K562 (cell line): ENCODE measurements at regions not wholly inside any gene's neighbourhood (a gene's known extent, or its start where the extent isn't known, plus 50 kb on each side); places are given as distances from the start of the nearest gene placed in this dataset.

Source experiments
- ATAC-seq: fragments of 200-7000 bp; cut with Tn5 transposase; 3 replicates; pipeline ENCODE4 v1.9.1; 2020; ENCODE audit warnings: moderate library complexity
- BruUV-seq: library from RNA; stranded (reverse); fragments of 400-500 nt; replicated peaks from 2 replicates; lab custom pipeline; 2021; lab: Mats Ljungman, UMichigan
- CTCF ChIA-PET: fragments of 300-600 bp; formaldehyde crosslinking; extraction: SDS; loops from one replicate; lab custom pipeline; 2021; ENCODE audit warnings: low intra/inter-chr PET ratio; lab: Yijun Ruan, JAX
- POLR2A ChIA-PET: fragments of 300-600, 350-650 bp; sonication (Branson Sonifier 250); formaldehyde crosslinking; extraction: SDS; loops from one replicate; lab custom pipeline; 2021; ENCODE audit warnings: antibody characterized with exemption, inconsistent platforms; lab: Yijun Ruan, JAX
- DNase-seq, 4 experiments: peaks; one replicate each; pipeline versions ENCODE4 v3.0.0 to v3.0.0-alpha.2; 2011 to 2018; ENCODE audit warnings: low spot score in 3 of 4, mixed read lengths in 3 of 4; ENCODE audit errors: extremely low read depth in 1 of 4
- FAIRE-seq: peaks from 2 replicates; lab custom pipeline; 2011; peaks lifted over from hg19 to GRCh38; lab: Jason Lieb, UNC
- H2AFZ ChIP-seq: 2 replicates; pipeline ENCODE4 v1.6.0; 2011; ENCODE audit warnings: low read depth, low read length, control low read depth, inconsistent platforms
- H3K27ac ChIP-seq: fragments of 200-600 bp; 3 replicates; pipeline ENCODE4 v1.8.0; 2011; ENCODE audit warnings: low read depth, mild to moderate bottlenecking, control low read depth, inconsistent platforms, low read length, moderate library complexity, mixed read lengths; ENCODE audit errors: extremely low read depth
- H3K27me3 ChIP-seq, 2 experiments: fragments of 300-600 bp in 1 of 2; 2 replicates in 1 of 2; 3 replicates in 1 of 2; pipeline versions ENCODE4 v1.6.0 to v1.8.0; 2011; ENCODE audit warnings: inconsistent platforms in 2 of 2, low read length in 2 of 2, mild to moderate bottlenecking in 1 of 2, mixed read lengths in 1 of 2, moderate library complexity in 1 of 2; ENCODE audit not compliant: control insufficient read depth in 2 of 2, insufficient read depth in 2 of 2
- H3K36me3 ChIP-seq: fragments of 300-600 bp; 3 replicates; pipeline ENCODE4 v1.8.0; 2011; ENCODE audit warnings: mild to moderate bottlenecking, low read length, inconsistent platforms; ENCODE audit not compliant: control insufficient read depth, insufficient read depth
- H3K4me1 ChIP-seq, 2 experiments: fragments of 200-600 bp in 1 of 2; replicated peaks in 1 of 2; 2 replicates in 1 of 2; 3 replicates in 1 of 2; pipeline versions ENCODE4 v1.5.1 to v1.8.0; 2011; ENCODE audit warnings: inconsistent platforms in 2 of 2, low read length in 2 of 2, mild to moderate bottlenecking in 1 of 2, mixed read lengths in 1 of 2, moderate library complexity in 1 of 2; ENCODE audit not compliant: control insufficient read depth in 2 of 2, insufficient read depth in 2 of 2
- H3K4me2 ChIP-seq: 2 replicates; pipeline ENCODE4 v1.6.1; 2011; ENCODE audit warnings: low read length, control low read depth, inconsistent platforms, mixed read lengths; ENCODE audit not compliant: insufficient read depth
- H3K4me3 ChIP-seq: fragments of 200-600 bp; sonication (generic), shearing (Covaris generic); 2 replicates; pipeline ENCODE4 v1.5.1; 2016; ENCODE audit warnings: control low read depth, inconsistent platforms
- H3K79me2 ChIP-seq: fragments of 200-600 bp; 3 replicates; pipeline ENCODE4 v1.8.0; 2011; ENCODE audit warnings: low read length, inconsistent platforms; ENCODE audit not compliant: control insufficient read depth, insufficient read depth
- H3K9ac ChIP-seq, 2 experiments: 2 replicates each; pipeline versions ENCODE4 v1.6.0 to v1.6.1; 2011; ENCODE audit warnings: low read depth in 2 of 2, low read length in 2 of 2, control low read depth in 1 of 2, inconsistent platforms in 1 of 2, mild to moderate bottlenecking in 1 of 2, mixed read lengths in 1 of 2; ENCODE audit not compliant: insufficient read depth in 1 of 2
- H3K9me1 ChIP-seq: one replicate; pipeline ENCODE4 v1.6.0; 2011; ENCODE audit warnings: inconsistent platforms, mild to moderate bottlenecking, low read length, moderate library complexity; ENCODE audit not compliant: control insufficient read depth, insufficient read depth
- H3K9me3 ChIP-seq: replicated peaks from 2 replicates; pipeline ENCODE4 v1.5.1; 2011; ENCODE audit warnings: low read depth, low read length, inconsistent platforms; ENCODE audit not compliant: control insufficient read depth, insufficient read depth
- H4K20me1 ChIP-seq: replicated peaks from 2 replicates; pipeline ENCODE4 v1.6.1; 2011; ENCODE audit warnings: low read length, inconsistent platforms, mixed read lengths; ENCODE audit not compliant: control insufficient read depth, insufficient read depth
- BMI1 ChIP-seq: fragments of 150-350 bp; IDR thresholded peaks from 2 replicates; pipeline ENCODE4 v1.6.1; 2014; ENCODE audit warnings: low read length
- CBFA2T3 ChIP-seq: fragments of 450-650 bp; IDR thresholded peaks from 2 replicates; pipeline ENCODE4 v1.6.1; 2017
- CBFB ChIP-seq: sonication (generic); formaldehyde crosslinking; IDR thresholded peaks from 2 replicates; pipeline ENCODE4 v1.4.0; 2020; ENCODE audit warnings: mild to moderate bottlenecking, missing genetic modification reagents
- CBX8 ChIP-seq: fragments of 200-600 bp; sonication (generic); IDR thresholded peaks from 2 replicates; pipeline ENCODE4 v1.6.1; 2012; ENCODE audit warnings: borderline replicate concordance, mixed run types, low read depth, mild to moderate bottlenecking, moderate library complexity, mixed read lengths, low read length, control low read depth, inconsistent platforms; ENCODE audit not compliant: poor library complexity, severe bottlenecking; ENCODE audit errors: extremely low read depth
- ELF2 ChIP-seq: fragments of 250-450 bp; sonication (Bioruptor Pico); IDR thresholded peaks from 2 replicates; pipeline ENCODE4 v1.5.0; 2021; ENCODE audit warnings: mild to moderate bottlenecking
- KLF16 ChIP-seq: IDR thresholded peaks from 2 replicates; pipeline ENCODE4 v1.6.1; 2016; ENCODE audit warnings: antibody characterized with exemption
- MCM5 ChIP-seq: fragments of 450-650 bp; IDR thresholded peaks from 2 replicates; pipeline ENCODE4 v1.6.1; 2016; ENCODE audit warnings: low read depth
- PHTF2 ChIP-seq: fragments of 250-450 bp; sonication (Bioruptor Pico); IDR thresholded peaks from 2 replicates; pipeline ENCODE4 v1.5.0; 2021; ENCODE audit warnings: mild to moderate bottlenecking
- PTRF ChIP-seq: fragments of 450-650 bp; IDR thresholded peaks from 2 replicates; pipeline ENCODE4 v1.6.1; 2016; ENCODE audit warnings: mild to moderate bottlenecking, missing genetic modification characterization, missing compliant biosample characterization
- RBM14 ChIP-seq: fragments of 200-400 bp; formaldehyde crosslinking; IDR thresholded peaks from 2 replicates; pipeline ENCODE4 v1.6.1; 2018; ENCODE audit warnings: low read depth, mild to moderate bottlenecking, low read length, moderate library complexity, borderline replicate concordance; ENCODE audit not compliant: insufficient read depth
- SNIP1 ChIP-seq: fragments of 450-650 bp; IDR thresholded peaks from 2 replicates; pipeline ENCODE4 v1.7.1; 2017; ENCODE audit warnings: low read depth, mild to moderate bottlenecking
- SRF ChIP-seq, 2 experiments: fragments of 250-450, 450-650 bp in 1 of 2; sonication (Bioruptor Pico) in 1 of 2; sonication (generic) in 1 of 2; formaldehyde crosslinking; IDR thresholded peaks; 2 replicates each; pipeline versions ENCODE4 v1.5.0 to v1.5.1; 2020 to 2022; ENCODE audit warnings: mild to moderate bottlenecking in 1 of 2, missing genetic modification reagents in 1 of 2
- SRSF7 ChIP-seq: fragments of 200-400 bp; formaldehyde crosslinking; optimal IDR thresholded peaks from 2 replicates; pipeline ENCODE3; 2017; ENCODE audit warnings: mild to moderate bottlenecking, low read depth, low read length
- ZFPM2 ChIP-seq: fragments of 250-450 bp; sonication (Bioruptor Pico); IDR thresholded peaks from 2 replicates; pipeline ENCODE4 v1.5.1; 2022; ENCODE audit warnings: mild to moderate bottlenecking
- ZNF23 ChIP-seq: fragments of 250-450 bp; sonication (Bioruptor Pico); IDR thresholded peaks from 2 replicates; pipeline ENCODE4 v1.4.0; 2020; ENCODE audit warnings: mild to moderate bottlenecking
- ZNF668 ChIP-seq: fragments of 250-450 bp; sonication (Bioruptor Pico); IDR thresholded peaks from 2 replicates; pipeline ENCODE4 v1.8.0; 2022; ENCODE audit warnings: mild to moderate bottlenecking, inconsistent platforms
- ZNF780A ChIP-seq: fragments of 250-450 bp; sonication (Bioruptor Pico); IDR thresholded peaks from 2 replicates; pipeline ENCODE4 v1.5.0; 2021; ENCODE audit warnings: mild to moderate bottlenecking
- WGBS: fragments of 100-300 bp; shearing (Covaris generic); methylation state at CpG from one replicate; pipeline ENCODE4 v1.1.6; 2016; ENCODE audit warnings: low coverage, mixed read lengths; ENCODE audit not compliant: insufficient coverage; ENCODE audit errors: missing lambda C conversion rate; 5-methylcytosine and 5-hydroxymethylcytosine counted together
- in situ Hi-C: fragments of 300-500 bp; cut with MboI; formaldehyde crosslinking; loops from 4 replicates; pipeline ENCODE4 v1.15.0; 2018; ENCODE audit warnings: inconsistent platforms, mixed read lengths
- intact Hi-C: fragments of 100-400 bp; cut with micrococcal nuclease; formaldehyde crosslinking; loops from 2 replicates; pipeline ENCODE4 v1.14.2; 2022
- TF ChIP-seq, protein P1 (sequence below): sonication (generic); formaldehyde crosslinking; IDR thresholded peaks from 2 replicates; pipeline ENCODE4 v1.5.0; 2020; ENCODE audit warnings: missing genetic modification reagents
- TF ChIP-seq, protein P2 (sequence below): fragments of 250-450 bp; sonication (Bioruptor Pico); IDR thresholded peaks from 2 replicates; pipeline ENCODE4 v1.8.0; 2022; ENCODE audit warnings: moderate library complexity, mild to moderate bottlenecking, inconsistent platforms
- TF ChIP-seq, protein P3 (sequence below): sonication (generic); IDR thresholded peaks from 2 replicates; pipeline ENCODE4 v1.6.1; 2016

DNA sequence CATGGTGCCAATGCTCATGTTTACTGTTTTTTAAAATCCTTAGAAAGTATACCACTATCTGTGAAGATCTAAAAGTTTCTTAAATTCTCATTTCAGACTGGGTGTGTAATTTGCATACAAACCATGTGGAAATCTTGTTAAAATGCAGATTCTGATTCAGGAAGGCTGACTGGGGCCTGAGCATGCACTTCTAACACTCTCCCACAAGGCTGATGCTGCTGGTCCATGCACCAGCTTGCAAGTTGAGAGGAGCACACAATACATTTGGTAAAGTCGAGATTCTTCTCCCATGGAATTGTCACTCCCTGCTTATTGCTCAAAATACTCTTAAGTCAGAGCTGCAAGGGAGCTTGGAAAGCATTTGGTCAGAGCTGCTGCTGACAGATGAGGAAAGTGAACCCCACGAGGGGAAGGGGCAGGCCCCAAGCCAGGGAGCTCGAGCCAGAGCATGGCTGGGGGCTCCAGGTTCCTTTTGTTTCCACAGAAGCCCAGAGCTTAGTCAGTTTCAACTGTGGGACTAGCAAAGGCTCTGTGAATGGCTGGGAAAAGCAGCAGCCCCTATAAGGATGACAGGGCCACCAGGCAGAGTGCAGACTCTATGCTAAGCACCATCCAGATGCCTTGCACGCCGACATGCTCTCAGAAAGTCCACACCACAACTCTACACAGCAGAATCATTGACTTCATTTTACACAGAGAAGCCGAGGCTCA is 93.5 kb upstream of the HAND1 start:
- TF ChIP-seq ZFPM2 (no peak), SNIP1 (no peak), ZNF668 (CRISPR knock-in tag) (no peak), KLF16 (no peak), PTRF (tag) (no peak), SRSF7 (no peak), CBX8 (no peak), CBFB (CRISPR knock-in tag) (no peak), MCM5 (no peak), SRF (CRISPR knock-in tag; IDR thresholded peaks at IDR 0.05) (no peak), PHTF2 (CRISPR knock-in tag) (no peak), ZNF780A (CRISPR knock-in tag) (no peak), CBFA2T3 (no peak), RBM14 (no peak), ZNF23 (no peak), BMI1 (no peak), ELF2 (no peak)
- TF ChIP-seq, protein P1, sequence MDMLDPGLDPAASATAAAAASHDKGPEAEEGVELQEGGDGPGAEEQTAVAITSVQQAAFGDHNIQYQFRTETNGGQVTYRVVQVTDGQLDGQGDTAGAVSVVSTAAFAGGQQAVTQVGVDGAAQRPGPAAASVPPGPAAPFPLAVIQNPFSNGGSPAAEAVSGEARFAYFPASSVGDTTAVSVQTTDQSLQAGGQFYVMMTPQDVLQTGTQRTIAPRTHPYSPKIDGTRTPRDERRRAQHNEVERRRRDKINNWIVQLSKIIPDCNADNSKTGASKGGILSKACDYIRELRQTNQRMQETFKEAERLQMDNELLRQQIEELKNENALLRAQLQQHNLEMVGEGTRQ, result no peak
- TF ChIP-seq, protein P2, sequence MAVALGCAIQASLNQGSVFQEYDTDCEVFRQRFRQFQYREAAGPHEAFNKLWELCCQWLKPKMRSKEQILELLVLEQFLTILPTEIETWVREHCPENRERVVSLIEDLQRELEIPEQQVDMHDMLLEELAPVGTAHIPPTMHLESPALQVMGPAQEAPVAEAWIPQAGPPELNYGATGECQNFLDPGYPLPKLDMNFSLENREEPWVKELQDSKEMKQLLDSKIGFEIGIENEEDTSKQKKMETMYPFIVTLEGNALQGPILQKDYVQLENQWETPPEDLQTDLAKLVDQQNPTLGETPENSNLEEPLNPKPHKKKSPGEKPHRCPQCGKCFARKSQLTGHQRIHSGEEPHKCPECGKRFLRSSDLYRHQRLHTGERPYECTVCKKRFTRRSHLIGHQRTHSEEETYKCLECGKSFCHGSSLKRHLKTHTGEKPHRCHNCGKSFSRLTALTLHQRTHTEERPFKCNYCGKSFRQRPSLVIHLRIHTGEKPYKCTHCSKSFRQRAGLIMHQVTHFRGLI, result no peak
- TF ChIP-seq, protein P3, sequence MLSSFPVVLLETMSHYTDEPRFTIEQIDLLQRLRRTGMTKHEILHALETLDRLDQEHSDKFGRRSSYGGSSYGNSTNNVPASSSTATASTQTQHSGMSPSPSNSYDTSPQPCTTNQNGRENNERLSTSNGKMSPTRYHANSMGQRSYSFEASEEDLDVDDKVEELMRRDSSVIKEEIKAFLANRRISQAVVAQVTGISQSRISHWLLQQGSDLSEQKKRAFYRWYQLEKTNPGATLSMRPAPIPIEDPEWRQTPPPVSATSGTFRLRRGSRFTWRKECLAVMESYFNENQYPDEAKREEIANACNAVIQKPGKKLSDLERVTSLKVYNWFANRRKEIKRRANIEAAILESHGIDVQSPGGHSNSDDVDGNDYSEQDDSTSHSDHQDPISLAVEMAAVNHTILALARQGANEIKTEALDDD, result no peak
- CTCF ChIA-PET, result no interaction called here
- Histone ChIP-seq H3K27me3 (peaks cover 20 to 51% of the 10 kb centered on the region in 2 experiments), H3K4me3 (no peak overlapping the region), H3K27ac (no peak overlapping the region), H3K9me3 (no peaks in the 10 kb centered on the region), H3K36me3 (no peaks in the 10 kb centered on the region), H3K4me2 (no peak overlapping the region), H3K4me1 (no peaks in the 10 kb centered on the region), H3K9ac (no peak overlapping the region), H3K9me1 (no peaks in the 10 kb centered on the region), H2AFZ (no peak overlapping the region), H4K20me1 (no peaks in the 10 kb centered on the region), H3K79me2 (no peaks in the 10 kb centered on the region)
- in situ Hi-C loops, result no loop called here
- intact Hi-C loops, result no loop called here
- DNase-seq (no peak), FAIRE-seq (no peak), ATAC-seq (no peak)
- WGBS, result 0% methylated on average over 4 of the region's 6 CpGs
- no TSS peak for BruUV-seq
- POLR2A ChIA-PET, result no interaction called here
